ENCODE measurements at regions not wholly inside any gene's neighbourhood (a gene's known extent, or its start where the extent isn't known, plus 50 kb on each side); places are given as distances from the start of the nearest gene placed in this dataset.
"Not testable (repeated sequence)": the region's sequence is repeated elsewhere in the genome, so short reads cannot be mapped to it uniquely, and the experiment has no call there.

- ChIA-PET POLR2A (no interaction called here), CTCF (no interaction called here)
- no peaks in the 10 kb centered on the region for H3K36me3 ChIP-seq (ENCODE audit: control insufficient read depth, insufficient read depth, low read length)
- H3K4me3 ChIP-seq (ENCODE audit: low read depth, low read length) = no peak overlapping the region
- TF ChIP-seq CTCF (IDR thresholded peaks at IDR 0.05; ENCODE audit: insufficient read depth, low read depth, low read length) = no peak
- no peaks in the 10 kb centered on the region for H3K27me3 ChIP-seq (ENCODE audit: control insufficient read depth, insufficient read depth, low read length)
- DNase-seq (ENCODE audit: low read depth) = no peak
Observed at GRCh38 chr3:65265942-65266590, 578.3 kb upstream of the ADAMTS9 start.

GRCh38 chr3:65265511-65265910 is 577.7 kb upstream of the ADAMTS9 start:
- H3K4me3 ChIP-seq (ENCODE audit: low read depth, low read length) = no peak overlapping the region
- no peak for DNase-seq (ENCODE audit: low read depth)
- H3K36me3 ChIP-seq (ENCODE audit: control insufficient read depth, insufficient read depth, low read length) = no peaks in the 10 kb centered on the region
- ChIA-PET CTCF (interaction anchor here (0.6 kb wide), 1 partner anchor 550 kb away, joined by 3 read pairs; no protein-coding TSS in a partner anchor), POLR2A (no interaction called here)
- no peak for TF ChIP-seq CTCF (IDR thresholded peaks at IDR 0.05; ENCODE audit: insufficient read depth, low read depth, low read length)
- no peaks in the 10 kb centered on the region for H3K27me3 ChIP-seq (ENCODE audit: control insufficient read depth, insufficient read depth, low read length)

- POLR2A ChIA-PET = no interaction called here
- no peak for DNase-seq (ENCODE audit: low read depth)
Observed at GRCh38 chr3:65262548-65262947, 574.7 kb upstream of the ADAMTS9 start.

GRCh38 chr3:65259946-65260345 is 572.1 kb upstream of the ADAMTS9 start:
- POLR2A ChIA-PET = no interaction called here

More at GRCh38 chr3:65262548-65262947, 574.7 kb upstream of the ADAMTS9 start:
- no peak for TF ChIP-seq CTCF (IDR thresholded peaks at IDR 0.05; ENCODE audit: insufficient read depth, low read depth, low read length)
- H3K27me3 ChIP-seq (ENCODE audit: control insufficient read depth, insufficient read depth, low read length) = no peaks in the 10 kb centered on the region
- no peak overlapping the region for H3K4me3 ChIP-seq (ENCODE audit: low read depth, low read length)
- H3K36me3 ChIP-seq (ENCODE audit: control insufficient read depth, insufficient read depth, low read length) = no peaks in the 10 kb centered on the region
- CTCF ChIA-PET = no interaction called here

GRCh38 chr3:65252914-65253313 is 565.1 kb upstream of the ADAMTS9 start:
- CTCF ChIA-PET; H3K27me3 ChIP-seq (ENCODE audit: control insufficient read depth, insufficient read depth, low read length); DNase-seq (ENCODE audit: low read depth); H3K4me3 ChIP-seq (ENCODE audit: low read depth, low read length); H3K36me3 ChIP-seq (ENCODE audit: control insufficient read depth, insufficient read depth, low read length); POLR2A ChIA-PET: not testable (repeated sequence)

More at GRCh38 chr3:65259946-65260345, 572.1 kb upstream of the ADAMTS9 start:
- Histone ChIP-seq H3K4me3 (ENCODE audit: low read depth, low read length) (no peak overlapping the region), H3K27me3 (ENCODE audit: control insufficient read depth, insufficient read depth, low read length) (no peaks in the 10 kb centered on the region), H3K36me3 (ENCODE audit: control insufficient read depth, insufficient read depth, low read length) (no peaks in the 10 kb centered on the region)
- CTCF ChIA-PET = no interaction called here
- no peak for DNase-seq (ENCODE audit: low read depth)
- TF ChIP-seq CTCF (IDR thresholded peaks at IDR 0.05; ENCODE audit: insufficient read depth, low read depth, low read length) = no peak

GRCh38 chr3:65252266-65252665 is 564.5 kb upstream of the ADAMTS9 start:
- ChIA-PET CTCF (no interaction called here), POLR2A (no interaction called here)
- Histone ChIP-seq H3K27me3 (ENCODE audit: control insufficient read depth, insufficient read depth, low read length) (no peaks in the 10 kb centered on the region), H3K4me3 (ENCODE audit: low read depth, low read length) (no peak overlapping the region), H3K36me3 (ENCODE audit: control insufficient read depth, insufficient read depth, low read length) (no peaks in the 10 kb centered on the region)
- TF ChIP-seq CTCF (IDR thresholded peaks at IDR 0.05; ENCODE audit: insufficient read depth, low read depth, low read length) = no peak
- DNase-seq (ENCODE audit: low read depth) = no peak

Measured in BJ (cell line).